ENCODE measurements at regions not wholly inside any gene's neighbourhood (a gene's known extent, or its start where the extent isn't known, plus 50 kb on each side); places are given as distances from the start of the nearest gene placed in this dataset.

- no peaks in the 10 kb centered on the region for H3K79me2 ChIP-seq (ENCODE audit: insufficient read depth, low read length)
- H3K27me3 ChIP-seq (ENCODE audit: insufficient read depth, low read length, poor library complexity, severe bottlenecking), result no peaks in the 10 kb centered on the region
- H2AFZ ChIP-seq (ENCODE audit: low read length), result no peak overlapping the region
- no peak overlapping the region for H3K9ac ChIP-seq (ENCODE audit: low read depth, low read length, poor library complexity, severe bottlenecking)
- no peaks in the 10 kb centered on the region for H3K9me2 ChIP-seq (replicated peaks; ENCODE audit: low read depth, low read length)
- TF ChIP-seq CTCF (conservative IDR thresholded peaks at IDR 0.05; ENCODE audit: low read length) (no peak), EZH2phosphoT487 (IDR thresholded peaks at IDR 0.05; ENCODE audit: borderline replicate concordance) (no peak)
- H3K4me1 ChIP-seq (ENCODE audit: insufficient read depth, low read length, poor library complexity, severe bottlenecking), result no peaks in the 10 kb centered on the region
- no peak overlapping the region for H3K4me2 ChIP-seq (ENCODE audit: low read depth, low read length, poor library complexity, severe bottlenecking)
- H3K4me3 ChIP-seq (ENCODE audit: low read length, poor library complexity, severe bottlenecking), result no peak overlapping the region
- H3F3A ChIP-seq (ENCODE audit: low read depth), result no peaks in the 10 kb centered on the region
- no peaks in the 10 kb centered on the region for H4K20me1 ChIP-seq (ENCODE audit: insufficient read depth, low read length, poor library complexity, severe bottlenecking)
- H3K36me3 ChIP-seq (ENCODE audit: insufficient read depth, low read length), result no peaks in the 10 kb centered on the region
- no peaks in the 10 kb centered on the region for H3K9me3 ChIP-seq (ENCODE audit: insufficient read depth, low read depth, low read length)
Observed at GRCh38 chr6:98137391-98137790, 697.0 kb upstream of the POU3F2 start.

GRCh38 chr6:98142839-98143238 is 691.5 kb upstream of the POU3F2 start:
- no peaks in the 10 kb centered on the region for H3K36me3 ChIP-seq (ENCODE audit: insufficient read depth, low read length)
- no peak overlapping the region for H2AFZ ChIP-seq (ENCODE audit: low read length)
- H3K4me2 ChIP-seq (ENCODE audit: low read depth, low read length, poor library complexity, severe bottlenecking), result no peak overlapping the region

GRCh38 chr6:98146656-98147055 is 687.7 kb upstream of the POU3F2 start:
- Histone ChIP-seq H3K9me3 (ENCODE audit: insufficient read depth, low read depth, low read length) (peaks cover 5% of the 10 kb centered on the region; the same call in 1 of the 2 replicates), H3K9ac (ENCODE audit: low read depth, low read length, poor library complexity, severe bottlenecking) (no peak overlapping the region), H2AFZ (ENCODE audit: low read length) (no peak overlapping the region), H3K27me3 (ENCODE audit: insufficient read depth, low read length, poor library complexity, severe bottlenecking) (no peaks in the 10 kb centered on the region), H3K36me3 (ENCODE audit: insufficient read depth, low read length) (no peaks in the 10 kb centered on the region), H3K79me2 (ENCODE audit: insufficient read depth, low read length) (no peaks in the 10 kb centered on the region), H3F3A (ENCODE audit: low read depth) (no peaks in the 10 kb centered on the region), H3K4me1 (ENCODE audit: insufficient read depth, low read length, poor library complexity, severe bottlenecking) (no peaks in the 10 kb centered on the region), H3K4me2 (ENCODE audit: low read depth, low read length, poor library complexity, severe bottlenecking) (no peak overlapping the region), H3K4me3 (ENCODE audit: low read length, poor library complexity, severe bottlenecking) (no peak overlapping the region), H4K20me1 (ENCODE audit: insufficient read depth, low read length, poor library complexity, severe bottlenecking) (no peaks in the 10 kb centered on the region), H3K9me2 (replicated peaks; ENCODE audit: low read depth, low read length) (no peaks in the 10 kb centered on the region)
- TF ChIP-seq CTCF (conservative IDR thresholded peaks at IDR 0.05; ENCODE audit: low read length), result no peak
- no peak for TF ChIP-seq EZH2phosphoT487 (IDR thresholded peaks at IDR 0.05; ENCODE audit: borderline replicate concordance)

More at GRCh38 chr6:98142839-98143238, 691.5 kb upstream of the POU3F2 start:
- no peak overlapping the region for H3K9ac ChIP-seq (ENCODE audit: low read depth, low read length, poor library complexity, severe bottlenecking)
- no peaks in the 10 kb centered on the region for H3K9me2 ChIP-seq (replicated peaks; ENCODE audit: low read depth, low read length)
- H3K9me3 ChIP-seq (ENCODE audit: insufficient read depth, low read depth, low read length), result peaks cover 5% of the 10 kb centered on the region; the same call in 1 of the 2 replicates
- H3K79me2 ChIP-seq (ENCODE audit: insufficient read depth, low read length), result no peaks in the 10 kb centered on the region
- H3K4me1 ChIP-seq (ENCODE audit: insufficient read depth, low read length, poor library complexity, severe bottlenecking), result no peaks in the 10 kb centered on the region
- H3K4me3 ChIP-seq (ENCODE audit: low read length, poor library complexity, severe bottlenecking), result no peak overlapping the region
- TF ChIP-seq EZH2phosphoT487 (IDR thresholded peaks at IDR 0.05; ENCODE audit: borderline replicate concordance), result no peak
- no peak for TF ChIP-seq CTCF (conservative IDR thresholded peaks at IDR 0.05; ENCODE audit: low read length)
- no peaks in the 10 kb centered on the region for H3K27me3 ChIP-seq (ENCODE audit: insufficient read depth, low read length, poor library complexity, severe bottlenecking)
- no peaks in the 10 kb centered on the region for H3F3A ChIP-seq (ENCODE audit: low read depth)
- no peaks in the 10 kb centered on the region for H4K20me1 ChIP-seq (ENCODE audit: insufficient read depth, low read length, poor library complexity, severe bottlenecking)
